Right lobe of liver (tissue), 6 donors: ENCODE measurements at regions not wholly inside any gene's neighbourhood (a gene's known extent, or its start where the extent isn't known, plus 50 kb on each side); places are given as distances from the start of the nearest gene placed in this dataset.
"Not testable (repeated sequence)": the region's sequence is repeated elsewhere in the genome, so short reads cannot be mapped to it uniquely, and the experiment has no call there.

ENCODE experiments used
- ATAC-seq, 4 donors: fragments of 200-7000 bp; cut with Tn5 transposase; one replicate each; pipeline ENCODE4 v1.9.1; 2020; ENCODE audit warnings: mild to moderate bottlenecking in 4 of 4, moderate library complexity in 4 of 4
- DNase-seq, 3 donors: peaks; one replicate each; pipeline ENCODE4 v3.0.0-alpha.2; 2020
- H3K27ac ChIP-seq, 3 donors: fragments of 200-600 bp; one replicate each; pipeline ENCODE4 v1.8.0; 2022
- H3K27me3 ChIP-seq, 2 donors: fragments of 200-600 bp; one replicate each; pipeline ENCODE4 v1.8.0; 2022
- H3K36me3 ChIP-seq, 4 donors: fragments of 200-600 bp; sonication (generic) in 1 of 4; one replicate each; pipeline versions ENCODE4 v1.5.1 to v1.8.0; 2017 to 2022; ENCODE audit warnings: control low read depth in 1 of 4
- H3K4me1 ChIP-seq, 4 donors: fragments of 200-600 bp; sonication (generic) in 1 of 4; one replicate each; pipeline versions ENCODE4 v1.5.1 to v1.8.0; 2017 to 2022; ENCODE audit warnings: control low read depth in 1 of 4
- H3K4me3 ChIP-seq, 3 donors: fragments of 200-600 bp; one replicate each; pipeline ENCODE4 v1.8.0; 2022
- H3K9me3 ChIP-seq, 4 donors: fragments of 200-600 bp; sonication (generic) in 1 of 4; one replicate each; pipeline versions ENCODE4 v1.5.1 to v1.8.0; 2017 to 2022; ENCODE audit warnings: control low read depth in 1 of 4
- CTCF ChIP-seq, 4 donors: fragments of 200-600 bp in 3 of 4; fragments of 450-650 bp in 1 of 4; IDR thresholded peaks; one replicate each; pipeline versions ENCODE4 v1.5.1 to v1.8.0; 2016 to 2022; ENCODE audit warnings: antibody characterized with exemption in 4 of 4, mild to moderate bottlenecking in 2 of 4
- POLR2A ChIP-seq: fragments of 450-650 bp; IDR thresholded peaks from one replicate; pipeline ENCODE4 v1.6.1; 2017; ENCODE audit warnings: antibody characterized with exemption, mild to moderate bottlenecking
- WGBS: methylation state at CpG from one replicate; pipeline ENCODE4 v1.1.6; 2018; ENCODE audit warnings: low coverage, low lambda C conversion rate; ENCODE audit not compliant: insufficient coverage; ENCODE audit errors: missing lambda C conversion rate; 5-methylcytosine and 5-hydroxymethylcytosine counted together
- intact Hi-C, 2 donors: fragments of 100-400 bp; cut with DNase I; formaldehyde crosslinking; loops; one replicate each; pipeline versions ENCODE4 v1.11.2 to v1.14.1; 2022
- donor health status: DM: no; HTN: yes; CAD: no.
- donor health status: DM: no; HTN: no; CAD: no.
- donor health status: DM: no; HTN: no; CAD: no.
- donor health status: DM: no; HTN: yes; CAD: no.
- donor health status: DM: no; HTN: yes; CAD: no.

- DNase-seq (no peak), ATAC-seq (no peak)
- intact Hi-C loops, result no loop called here
- WGBS, result 53% methylated on average over 4 of the region's 8 CpGs
- H3K27ac ChIP-seq, result no peak overlapping the region
- H3K9me3 ChIP-seq, result no peaks in the 10 kb centered on the region
- H3K4me3 ChIP-seq, result no peak overlapping the region
- TF ChIP-seq POLR2A, result no peak
- TF ChIP-seq CTCF (IDR thresholded peaks at IDR 0.05), result no peak
- H3K36me3 ChIP-seq, result no peaks in the 10 kb centered on the region
- H3K27me3 ChIP-seq, result no peaks in the 10 kb centered on the region
- no peaks in the 10 kb centered on the region for H3K4me1 ChIP-seq
Observed at GRCh38 chr20:22826306-22827230, 208.5 kb upstream of the SSTR4 start.

- Histone ChIP-seq H3K4me3 (no peak overlapping the region), H3K9me3 (no peaks in the 10 kb centered on the region), H3K27me3 (no peaks in the 10 kb centered on the region), H3K36me3 (no peaks in the 10 kb centered on the region), H3K4me1 (no peaks in the 10 kb centered on the region), H3K27ac (no peak overlapping the region)
- DNase-seq (no peak), ATAC-seq (no peak)
- TF ChIP-seq CTCF (IDR thresholded peaks at IDR 0.05) (no peak), POLR2A (no peak)
- intact Hi-C loops, result no loop called here
- WGBS, result 40% methylated on average over 1 of the region's 3 CpGs
Observed at GRCh38 chr20:22827916-22828315, 207.2 kb upstream of the SSTR4 start.

- Histone ChIP-seq H3K4me1 (no peaks in the 10 kb centered on the region), H3K27ac (no peak overlapping the region), H3K36me3 (no peaks in the 10 kb centered on the region), H3K4me3 (no peak overlapping the region), H3K27me3 (no peaks in the 10 kb centered on the region), H3K9me3 (no peaks in the 10 kb centered on the region)
- WGBS, result 52% methylated on average over 3 of the region's 3 CpGs
- ATAC-seq (no peak), DNase-seq (no peak)
- TF ChIP-seq CTCF (IDR thresholded peaks at IDR 0.05) (no peak), POLR2A (no peak)
- intact Hi-C loops, result no loop called here
Observed at GRCh38 chr20:22829356-22829755, 205.8 kb upstream of the SSTR4 start.

GRCh38 chr20:22830138-22830537 is 205.0 kb upstream of the SSTR4 start:
- Histone ChIP-seq H3K27me3 (no peaks in the 10 kb centered on the region), H3K4me3 (no peak overlapping the region), H3K27ac (no peak overlapping the region), H3K9me3 (no peaks in the 10 kb centered on the region), H3K36me3 (no peaks in the 10 kb centered on the region), H3K4me1 (no peaks in the 10 kb centered on the region)
- intact Hi-C loops, result no loop called here
- ATAC-seq (no peak), DNase-seq (no peak)
- TF ChIP-seq POLR2A (no peak), CTCF (IDR thresholded peaks at IDR 0.05) (no peak)
- 20% methylated on average over 2 of the region's 2 CpGs for WGBS

- H3K4me3 ChIP-seq, H3K27me3 ChIP-seq, H3K27ac ChIP-seq, intact Hi-C loops, H3K9me3 ChIP-seq, H3K4me1 ChIP-seq, DNase-seq, H3K36me3 ChIP-seq, ATAC-seq: not testable (repeated sequence)
- WGBS, result 55% methylated on average over 2 of the region's 2 CpGs
Observed at GRCh38 chr20:22830715-22831114, 204.4 kb upstream of the SSTR4 start.
